ENCODE measurements at regions not wholly inside any gene's neighbourhood (a gene's known extent, or its start where the extent isn't known, plus 50 kb on each side); places are given as distances from the start of the nearest gene placed in this dataset.

DNA sequence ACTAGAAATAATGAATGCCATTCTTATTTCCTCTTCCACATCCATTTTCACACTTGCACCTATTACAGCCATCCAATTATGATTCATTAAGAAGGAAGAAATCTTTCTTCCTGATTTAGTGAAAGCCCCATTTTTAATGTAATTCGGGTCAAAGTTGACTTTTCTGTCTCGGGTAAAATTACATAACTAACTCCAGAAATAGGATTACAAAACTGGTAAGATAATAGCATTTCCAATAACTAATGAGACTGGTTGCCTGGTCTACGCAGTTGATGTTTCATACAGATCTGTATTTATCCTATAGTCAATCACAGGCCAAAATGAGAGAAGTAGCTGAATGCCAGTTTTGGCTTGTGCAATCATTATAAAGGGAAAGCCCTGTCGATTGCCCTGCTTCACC lies 651.5 kb upstream of the NRP1 start:
- no peak for TF ChIP-seq EZH2 (IDR thresholded peaks at IDR 0.05; ENCODE audit: borderline replicate concordance, low read depth, low read length, poor library complexity, severe bottlenecking)
- TF ChIP-seq, protein P1, sequence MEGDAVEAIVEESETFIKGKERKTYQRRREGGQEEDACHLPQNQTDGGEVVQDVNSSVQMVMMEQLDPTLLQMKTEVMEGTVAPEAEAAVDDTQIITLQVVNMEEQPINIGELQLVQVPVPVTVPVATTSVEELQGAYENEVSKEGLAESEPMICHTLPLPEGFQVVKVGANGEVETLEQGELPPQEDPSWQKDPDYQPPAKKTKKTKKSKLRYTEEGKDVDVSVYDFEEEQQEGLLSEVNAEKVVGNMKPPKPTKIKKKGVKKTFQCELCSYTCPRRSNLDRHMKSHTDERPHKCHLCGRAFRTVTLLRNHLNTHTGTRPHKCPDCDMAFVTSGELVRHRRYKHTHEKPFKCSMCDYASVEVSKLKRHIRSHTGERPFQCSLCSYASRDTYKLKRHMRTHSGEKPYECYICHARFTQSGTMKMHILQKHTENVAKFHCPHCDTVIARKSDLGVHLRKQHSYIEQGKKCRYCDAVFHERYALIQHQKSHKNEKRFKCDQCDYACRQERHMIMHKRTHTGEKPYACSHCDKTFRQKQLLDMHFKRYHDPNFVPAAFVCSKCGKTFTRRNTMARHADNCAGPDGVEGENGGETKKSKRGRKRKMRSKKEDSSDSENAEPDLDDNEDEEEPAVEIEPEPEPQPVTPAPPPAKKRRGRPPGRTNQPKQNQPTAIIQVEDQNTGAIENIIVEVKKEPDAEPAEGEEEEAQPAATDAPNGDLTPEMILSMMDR (conservative IDR thresholded peaks at IDR 0.05; ENCODE audit: low read depth, low read length), result no peak
